NCI-H446 (cell line): ENCODE measurements at regions not wholly inside any gene's neighbourhood (a gene's known extent, or its start where the extent isn't known, plus 50 kb on each side); places are given as distances from the start of the nearest gene placed in this dataset.
A peak's percentile ranks its signal among the peaks of the same experiment; 100 is the strongest.
"Not testable (repeated sequence)": the region's sequence is repeated elsewhere in the genome, so short reads cannot be mapped to it uniquely, and the experiment has no call there.

Experiments
- DNase-seq, 2 experiments: peaks; one replicate each; lab custom pipeline; 2025; lab: John Stamatoyannopoulos, UW

GRCh38 chr4:55696424-55696823, 60.3 kb upstream of the NMU start:
- not testable (repeated sequence) for DNase-seq

DNA sequence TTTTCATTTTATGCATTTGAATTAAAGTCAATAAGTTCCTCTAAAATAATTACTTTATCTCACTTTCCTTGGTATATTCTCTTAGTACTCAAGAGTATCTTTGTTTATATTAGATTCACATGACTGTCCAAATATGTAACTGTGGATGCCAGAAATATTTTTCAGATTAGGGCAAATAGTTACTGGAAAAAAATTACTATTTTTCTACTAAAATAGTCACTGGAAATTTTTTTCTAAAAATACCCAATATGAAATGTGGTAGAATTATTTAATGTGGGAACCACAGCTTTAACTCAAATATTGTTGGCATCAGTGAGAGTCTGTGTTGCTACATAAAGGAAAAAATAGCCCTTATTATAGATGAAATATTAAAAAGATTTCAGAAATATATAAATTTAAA, 70.4 kb upstream of the NMU start:
- DNase-seq, result no peak

- DNase-seq, result no peak
These were observed 71.4 kb upstream of the NMU start for GRCh38 chr4:55707507-55707906.

DNA sequence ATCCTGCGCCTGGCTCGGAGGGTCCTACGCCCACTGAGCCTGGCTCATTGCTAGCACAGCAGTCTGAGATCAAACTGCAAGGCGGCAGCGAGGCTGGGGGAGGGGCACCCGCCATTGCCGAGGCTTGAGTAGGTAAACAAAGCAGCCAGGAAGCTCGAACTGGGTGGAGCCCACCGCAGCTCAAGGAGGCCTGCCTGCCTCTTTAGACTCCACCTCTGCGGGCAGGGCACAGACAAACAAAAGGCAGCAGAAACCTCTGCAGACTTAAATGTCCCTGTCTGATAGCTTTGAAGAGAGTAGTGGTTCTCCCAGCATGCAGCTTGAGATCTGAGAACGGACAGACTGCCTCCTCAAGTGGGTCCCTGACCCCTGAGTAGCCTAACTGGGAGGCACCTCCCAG, 71.9 kb upstream of the NMU start:
- DNase-seq, result not testable (repeated sequence)

GRCh38 chr4:55712835-55713234, 76.7 kb upstream of the NMU start:
- DNase-seq, result not testable (repeated sequence)

DNA sequence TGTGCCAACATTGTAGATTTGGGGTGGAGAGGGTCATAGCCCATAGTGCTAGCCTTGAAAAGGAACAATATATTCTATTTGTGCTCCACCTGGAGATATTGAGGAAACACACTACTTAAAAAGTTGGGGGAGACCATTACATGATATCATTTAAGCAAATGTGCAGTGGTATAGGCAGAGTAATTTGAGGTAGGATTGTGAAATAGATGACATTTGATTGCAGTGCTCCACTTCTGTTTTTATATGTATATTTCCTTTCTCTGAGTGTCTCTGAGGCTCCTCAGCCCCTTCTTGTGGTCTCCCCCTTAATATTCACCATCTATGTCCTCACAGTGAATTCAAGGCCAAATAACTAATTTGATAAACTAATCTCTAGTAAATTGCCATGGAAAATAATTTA, 85.6 kb upstream of the NMU start:
- no peak for DNase-seq

DNA sequence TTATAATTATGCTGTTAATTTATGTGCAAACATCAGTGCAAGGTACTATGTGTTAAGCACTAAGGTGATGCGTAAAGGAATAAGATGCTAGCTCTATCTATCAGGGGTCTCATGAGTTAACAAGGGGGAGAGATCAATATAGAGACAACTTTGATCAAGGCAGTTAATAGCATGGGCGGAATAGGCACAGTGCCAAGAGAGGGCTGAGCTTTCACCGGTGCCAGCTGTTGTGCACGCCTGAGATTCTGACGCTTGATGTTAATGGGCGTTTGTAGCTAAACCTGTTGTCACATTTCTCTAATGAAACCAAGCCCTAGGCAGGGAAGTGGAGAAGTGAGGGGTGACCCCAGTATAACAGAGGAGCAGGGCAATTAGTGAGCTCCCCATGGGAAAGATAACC, 86.0 kb upstream of the NMU start:
- no peak for DNase-seq

DNA sequence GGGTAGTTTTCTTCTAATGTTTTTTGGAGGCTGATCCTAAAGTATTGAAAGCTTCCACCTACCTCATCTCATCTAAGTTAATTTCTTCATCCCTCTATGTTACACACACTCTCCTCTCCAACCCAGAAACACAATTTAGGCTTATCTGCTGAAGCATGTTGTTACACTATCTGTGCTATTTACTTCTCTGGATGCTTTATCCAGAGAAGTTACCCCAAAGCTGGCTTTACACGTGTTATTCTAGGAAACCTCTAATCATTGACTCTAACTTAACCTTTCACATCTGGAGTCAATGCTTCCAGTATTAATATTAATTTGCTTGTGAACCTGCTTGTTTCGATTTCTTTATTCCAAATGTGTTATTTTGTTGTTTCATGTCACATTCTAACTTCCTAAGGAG, 87.3 kb upstream of the NMU start:
- no peak for DNase-seq

GRCh38 chr4:55725057-55725456, 89.0 kb upstream of the NMU start:
- no peak for DNase-seq

GRCh38 chr4:55727746-55728145, 91.6 kb upstream of the NMU start:
- no peak for DNase-seq

- DNase-seq, result no peak
These were observed 90.0 kb upstream of the EXOC1L start for GRCh38 chr4:55729351-55730279.

GRCh38 chr4:55730280-55730931, 89.2 kb upstream of the EXOC1L start:
- no peak for DNase-seq

GRCh38 chr4:55731959-55732358, 87.6 kb upstream of the EXOC1L start:
- DNase-seq, result no peak

- DNase-seq, result no peak
These were observed 86.7 kb upstream of the EXOC1L start for GRCh38 chr4:55732864-55733263.

- peak in 1 of 2 experiments; percentile 47 for DNase-seq
These were observed 85.7 kb upstream of the EXOC1L start for GRCh38 chr4:55733932-55734331.

- peak in 1 of 2 experiments; percentile 12 for DNase-seq
These were observed 82.9 kb upstream of the EXOC1L start for GRCh38 chr4:55736605-55737183.

GRCh38 chr4:55742655-55743202, 76.9 kb upstream of the EXOC1L start:
- DNase-seq, result no peak

GRCh38 chr4:55744369-55744768, 75.2 kb upstream of the EXOC1L start:
- DNase-seq, result no peak

- no peak for DNase-seq
These were observed 74.6 kb upstream of the EXOC1L start for GRCh38 chr4:55745014-55745413.

DNA sequence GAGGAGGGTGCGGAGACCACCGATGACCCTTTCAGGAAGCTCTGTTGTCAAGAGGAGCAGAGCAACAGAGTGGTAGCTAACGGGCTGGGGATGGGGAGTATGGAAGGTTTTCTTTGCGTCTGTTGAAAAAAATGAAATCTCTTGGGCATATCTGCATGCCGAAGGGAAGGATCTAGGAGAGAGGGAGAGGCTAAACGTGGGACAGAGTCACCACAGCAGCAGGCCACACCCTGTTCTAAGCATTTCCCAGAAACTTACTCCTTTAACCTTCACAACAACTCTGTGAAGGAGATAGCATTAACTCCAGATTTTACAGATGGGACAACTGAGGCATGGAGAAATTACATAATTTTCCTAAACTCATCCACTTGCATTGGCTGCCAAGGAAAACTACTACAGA, 71.8 kb upstream of the EXOC1L start:
- DNase-seq, result no peak

GRCh38 chr4:55749666-55750065, 69.9 kb upstream of the EXOC1L start:
- DNase-seq, result no peak

DNA sequence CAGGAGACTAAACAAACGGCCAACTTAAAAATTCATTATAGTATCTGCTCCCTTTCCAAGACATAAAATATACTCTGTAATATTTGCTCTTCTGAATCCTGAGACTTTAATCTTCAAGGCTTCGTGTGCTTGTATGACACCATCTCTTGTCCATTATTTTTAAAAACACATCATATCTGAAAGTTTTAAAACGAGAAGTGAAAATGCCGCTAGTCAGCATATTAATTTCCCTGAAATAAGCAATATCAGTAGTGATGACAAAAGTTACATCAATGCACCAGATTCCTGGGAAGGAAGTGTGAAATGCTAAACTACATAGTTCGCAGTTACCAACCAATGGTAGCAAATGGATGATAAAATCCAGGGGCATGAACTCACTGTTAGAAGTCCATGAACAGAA, 66.8 kb upstream of the EXOC1L start:
- no peak for DNase-seq

DNA sequence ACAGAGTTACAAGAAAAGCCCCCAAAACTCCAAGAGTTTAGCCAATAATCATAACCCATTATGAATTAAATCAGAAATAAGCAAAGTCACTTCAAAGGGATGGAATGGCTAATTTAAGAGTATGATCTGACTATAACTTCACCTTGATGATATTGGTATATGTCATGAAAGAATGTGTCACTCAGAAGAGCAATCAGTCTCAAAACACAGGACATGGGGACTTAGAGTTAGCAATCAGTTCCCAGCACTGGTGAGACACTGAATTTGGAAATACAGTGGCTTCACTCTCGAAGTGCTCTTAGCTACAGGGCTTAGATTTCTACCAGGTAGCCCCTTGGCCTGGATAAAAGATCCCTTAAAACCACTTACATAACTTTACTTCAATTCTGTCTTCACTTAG, 65.7 kb upstream of the EXOC1L start:
- no peak for DNase-seq
